ENCODE measurements at regions not wholly inside any gene's neighbourhood (a gene's known extent, or its start where the extent isn't known, plus 50 kb on each side); places are given as distances from the start of the nearest gene placed in this dataset.

DNA sequence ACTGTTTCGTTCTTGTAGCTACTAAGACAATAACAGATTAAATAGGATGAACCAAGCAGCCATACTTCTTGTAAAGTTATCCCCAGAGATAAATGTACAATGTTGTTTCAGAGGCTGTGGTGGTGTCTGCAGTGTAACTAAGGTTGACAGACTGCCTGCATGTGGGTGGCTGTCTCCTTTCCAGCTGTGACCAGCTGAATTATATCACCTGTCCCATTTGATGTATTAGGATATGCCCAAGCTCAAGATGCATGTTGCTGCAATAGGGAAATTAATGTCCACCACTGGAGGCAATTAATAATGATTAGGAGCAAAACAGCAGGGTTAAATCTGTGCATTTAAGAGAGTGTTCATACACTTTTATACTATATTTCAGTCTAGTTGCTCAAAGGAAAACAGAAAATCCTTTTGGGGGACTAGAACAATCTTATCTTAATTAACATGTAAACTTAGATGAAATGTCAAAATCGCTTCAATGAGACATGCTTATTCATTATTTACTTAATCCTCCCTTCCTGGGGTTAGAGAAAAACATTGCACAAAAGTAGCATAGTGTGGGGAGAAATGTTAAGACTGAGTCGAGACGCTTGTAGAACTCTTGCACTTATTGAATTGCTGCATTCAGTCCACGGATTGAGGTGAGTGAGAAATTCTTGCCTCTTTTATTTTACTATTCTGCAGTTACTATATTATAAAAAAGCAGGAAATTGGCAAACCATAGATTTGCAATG, 269.0 kb downstream of the SNX10 start:
- DNase-seq, result no peak

DNA sequence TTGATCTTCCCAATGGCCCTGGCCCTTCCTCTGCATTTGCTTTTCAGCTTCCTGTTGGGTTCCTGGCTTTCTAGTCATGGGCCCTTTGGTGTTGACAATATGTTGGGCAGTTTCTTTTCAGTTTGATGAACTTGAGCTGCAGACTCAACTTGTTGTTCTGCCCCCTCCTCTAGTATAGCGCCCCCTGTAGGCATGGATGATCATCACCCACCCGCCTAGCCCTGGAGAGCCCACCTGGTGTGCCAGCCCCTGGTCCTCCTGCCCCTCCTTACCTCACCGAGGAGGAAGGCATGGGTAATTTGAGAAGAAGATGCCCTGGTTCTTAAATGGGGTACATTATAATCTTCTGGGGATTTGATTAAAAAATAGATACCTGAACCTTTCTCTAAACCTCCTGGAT, 271.2 kb downstream of the SNX10 start:
- DNase-seq, result no peak

DNA sequence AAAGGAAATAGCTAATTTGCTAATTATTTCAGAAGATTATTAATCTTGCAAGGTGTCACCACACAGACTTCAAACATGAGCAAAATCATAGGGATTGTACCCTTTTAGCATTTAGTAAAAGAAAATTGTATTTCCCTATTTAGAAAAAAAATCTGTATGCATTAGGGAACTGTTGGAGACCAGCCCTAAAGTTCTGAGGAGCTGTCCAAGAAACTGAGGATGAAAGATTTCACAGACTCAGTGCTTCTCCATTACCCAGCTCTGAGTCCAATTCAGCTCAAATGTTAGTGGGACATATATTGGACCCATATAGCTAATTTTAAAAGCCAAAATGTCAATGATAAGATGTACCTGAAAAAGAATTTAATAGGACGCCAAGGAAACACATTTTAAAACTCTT, 271.7 kb downstream of the SNX10 start:
- no peak for DNase-seq

DNA sequence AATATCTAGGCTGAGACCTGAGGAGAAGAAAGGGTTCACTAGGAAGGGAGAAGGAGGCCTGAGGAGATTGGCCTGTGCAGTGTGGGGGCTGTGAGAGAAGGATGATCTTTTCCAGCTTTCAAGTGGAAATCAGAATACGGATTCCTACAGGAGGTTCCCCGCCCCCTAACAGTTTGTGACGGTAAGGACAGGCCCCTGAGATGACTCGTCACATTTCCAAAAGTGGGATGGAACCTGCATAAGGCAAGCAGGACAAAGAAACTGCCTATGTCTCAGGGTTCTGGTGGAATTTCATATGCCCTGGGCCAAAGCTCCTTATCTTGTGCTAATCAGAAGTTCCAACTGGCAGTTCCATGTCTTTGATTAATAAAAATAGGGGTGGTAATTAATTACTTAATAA, 275.6 kb downstream of the SNX10 start:
- DNase-seq, result no peak

DNA sequence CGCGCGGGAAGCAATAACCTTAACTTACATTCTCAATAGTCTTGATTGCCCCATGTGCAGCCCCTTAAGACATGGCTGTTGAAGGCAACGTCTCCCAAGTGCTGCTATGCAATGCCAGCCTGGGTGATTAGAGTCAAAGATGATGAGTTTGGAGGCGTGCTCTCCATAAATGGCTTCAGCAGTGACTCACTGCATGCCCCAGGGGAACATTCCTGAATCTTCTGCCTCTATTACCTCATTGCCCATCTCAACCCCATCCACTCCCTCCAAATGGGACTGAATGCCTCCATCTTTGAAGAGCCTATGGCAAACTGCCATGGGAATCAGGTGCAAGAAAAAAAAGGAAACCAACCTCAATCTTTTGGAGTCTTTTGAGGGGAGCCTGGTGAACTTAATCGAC, 282.8 kb downstream of the SNX10 start:
- DNase-seq, result no peak

DNA sequence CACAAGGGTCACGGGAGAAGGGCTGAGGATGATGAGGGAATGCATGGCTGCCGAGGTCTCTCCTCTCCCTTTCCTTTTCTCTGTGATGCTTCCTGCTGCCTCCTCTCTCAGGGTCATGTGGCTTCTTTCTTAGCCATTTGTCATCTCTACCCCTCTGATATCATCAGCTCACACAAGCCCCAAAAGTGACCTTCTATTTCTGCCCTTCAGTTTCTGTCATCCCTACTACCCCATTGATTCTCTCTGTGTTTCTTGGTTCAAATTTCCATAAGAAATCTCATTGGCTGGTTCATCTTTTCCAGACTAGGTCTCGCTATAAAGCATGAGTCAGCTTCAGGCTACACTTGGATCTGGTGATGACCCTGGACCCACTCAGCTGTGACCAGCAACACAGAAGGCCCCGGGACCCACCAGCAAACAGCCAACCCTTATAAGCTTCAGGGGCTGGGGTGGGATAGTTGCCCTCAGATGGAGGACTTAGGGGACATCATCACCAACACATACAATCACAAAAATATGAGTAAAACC, 284.3 kb downstream of the SKAP2 start:
- no peak for DNase-seq

DNA sequence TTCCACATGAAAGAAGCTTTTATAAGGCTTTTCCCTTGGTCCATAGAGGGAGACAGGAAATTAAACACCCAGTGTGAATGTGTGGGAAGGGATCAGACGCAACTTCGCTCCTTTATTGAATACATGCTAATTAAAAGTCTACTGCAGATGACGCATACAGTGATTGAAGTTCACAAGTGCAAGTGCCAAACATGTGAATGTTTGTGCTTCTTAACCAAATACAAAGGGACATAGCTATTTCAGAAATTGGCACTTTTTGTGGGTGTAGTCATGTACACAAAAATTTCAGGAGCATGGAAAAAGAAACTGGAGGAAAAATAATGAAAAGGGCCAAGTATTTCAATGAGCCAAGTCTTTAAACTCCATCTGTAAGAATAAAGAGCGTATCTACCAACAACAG, 283.7 kb downstream of the SKAP2 start:
- no peak for DNase-seq

DNA sequence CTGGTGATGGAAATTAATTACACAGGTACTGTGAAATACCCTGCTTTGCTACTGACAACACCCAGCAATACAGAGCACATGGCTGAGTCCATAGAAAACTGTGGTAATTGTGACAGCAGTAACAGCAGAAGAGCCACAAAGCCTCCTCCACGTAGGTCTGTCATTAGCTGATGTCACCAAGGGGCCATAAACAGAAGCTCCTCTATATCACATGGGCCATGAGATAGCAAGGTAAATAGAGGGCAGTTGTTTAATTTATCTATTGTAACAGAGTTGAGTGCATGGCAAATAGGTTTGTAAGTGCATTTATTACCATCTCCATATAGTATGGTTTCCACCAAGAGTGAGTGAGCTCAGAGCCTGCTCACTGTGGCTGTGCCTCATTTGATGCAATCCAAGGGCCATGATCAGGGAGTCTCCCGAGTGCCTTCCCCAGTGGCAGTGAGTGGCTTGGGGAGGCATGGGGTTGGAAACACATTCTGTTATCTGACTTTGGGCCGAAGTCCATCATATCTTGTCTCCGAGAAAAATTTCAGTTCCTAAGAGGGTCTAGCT, 281.2 kb downstream of the SKAP2 start:
- no peak for DNase-seq

DNA sequence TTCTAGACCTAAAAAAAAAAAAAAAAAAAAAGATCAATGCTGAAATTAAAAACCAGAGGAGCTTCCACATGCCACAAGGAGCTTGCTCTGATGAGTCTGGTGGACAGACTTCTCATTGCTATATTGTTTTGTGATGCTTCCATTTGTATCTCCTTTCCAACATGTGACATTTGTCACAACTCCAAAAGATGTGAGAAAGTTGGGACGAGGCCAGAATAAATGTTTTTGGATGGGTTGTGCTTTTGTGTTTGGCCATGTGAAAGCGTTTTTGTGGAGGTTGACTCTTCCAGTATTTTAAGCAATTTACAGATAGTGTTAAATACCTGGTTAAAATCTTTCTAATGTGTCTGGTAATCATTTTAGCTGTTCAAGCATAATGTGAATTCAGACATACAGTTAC, 280.1 kb downstream of the SKAP2 start:
- no peak for DNase-seq

DNA sequence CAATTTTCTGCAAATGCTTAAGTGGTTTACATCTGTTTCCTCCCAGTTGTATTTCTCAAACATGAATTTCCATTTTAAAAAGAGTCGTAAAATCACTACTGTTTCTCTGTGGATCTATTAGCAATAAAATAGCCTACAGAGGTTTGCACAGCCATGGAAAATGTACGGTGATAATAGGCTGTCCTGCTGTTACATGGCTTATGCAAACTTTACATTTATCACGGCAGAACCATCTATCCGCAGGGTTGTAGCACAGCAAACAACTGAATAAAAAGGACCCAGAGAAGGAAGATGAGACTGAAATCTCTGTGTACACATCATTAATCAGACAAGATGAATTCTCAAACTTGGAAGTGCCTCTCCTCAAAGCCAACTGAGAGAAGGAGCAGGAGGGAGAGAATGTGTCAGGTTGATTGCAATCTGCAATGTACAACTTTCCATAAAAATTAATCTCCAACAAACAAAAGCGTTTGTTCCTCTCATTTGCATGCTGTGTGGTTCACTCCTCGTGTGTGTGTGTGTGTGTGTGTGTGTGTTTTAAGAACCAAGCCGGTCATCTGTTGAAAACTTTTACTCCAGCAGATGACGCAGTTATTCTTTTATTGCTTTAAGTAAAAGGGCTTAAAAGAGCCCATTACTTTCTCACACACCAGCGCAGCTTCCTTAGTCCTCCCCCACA, 279.3 kb downstream of the SKAP2 start:
- DNase-seq, result no peak

DNA sequence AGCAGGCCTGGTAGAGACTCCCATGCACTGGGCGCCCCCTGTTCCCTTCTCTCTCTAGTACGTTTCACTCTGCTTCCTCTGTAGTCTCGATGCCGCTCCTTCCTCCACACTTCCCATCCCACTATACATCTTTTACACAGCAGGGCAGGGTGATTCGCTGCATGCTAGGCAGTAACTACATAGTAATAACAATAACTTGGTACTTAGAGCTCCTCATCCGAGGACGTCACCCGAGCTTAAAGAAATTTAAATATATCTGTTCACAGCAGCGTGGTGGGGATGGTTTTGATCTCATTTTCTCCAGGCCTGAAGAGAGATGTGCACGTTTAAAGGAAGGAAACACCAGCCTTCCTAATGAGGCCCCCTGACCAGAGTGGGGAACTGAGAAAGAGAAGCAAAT, 276.9 kb downstream of the SKAP2 start:
- DNase-seq, result no peak

DNA sequence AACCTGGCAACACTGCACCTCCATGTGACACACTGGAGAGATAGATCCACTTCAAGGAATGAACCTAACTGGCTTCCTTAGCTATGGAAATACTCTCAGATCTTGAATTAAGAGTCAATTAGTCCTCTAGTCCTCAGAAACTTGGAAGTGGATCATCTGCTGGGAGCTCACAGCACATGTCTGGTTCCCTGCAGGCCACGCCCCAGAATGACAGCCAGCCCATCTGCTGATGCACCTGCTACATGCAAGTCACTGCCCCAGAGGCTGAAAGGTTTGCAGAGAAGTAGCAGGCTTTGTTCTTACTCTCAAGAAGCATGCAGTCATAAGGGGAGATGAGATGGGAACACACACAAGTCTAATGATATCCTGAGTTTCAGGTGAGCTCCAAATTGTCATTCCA, 275.9 kb downstream of the SKAP2 start:
- DNase-seq, result no peak

DNA sequence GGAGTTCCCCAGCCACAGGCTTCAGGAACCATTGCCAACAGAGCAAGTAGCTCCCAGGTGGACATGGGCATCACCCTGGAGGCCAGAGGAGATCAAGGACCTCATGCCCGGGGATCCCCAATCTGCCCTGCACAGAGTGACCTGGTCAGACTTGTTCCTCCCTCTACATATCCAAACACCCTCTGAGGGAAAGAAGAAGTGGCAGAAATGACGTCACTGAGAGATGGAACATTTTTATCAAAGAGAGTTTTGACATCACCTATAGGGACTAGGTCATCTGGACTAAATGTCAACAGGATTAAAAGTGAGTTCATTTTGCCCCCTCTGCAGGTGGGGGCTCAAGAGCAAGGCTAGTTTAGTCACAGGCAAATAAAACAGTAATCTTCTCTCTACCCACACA, 273.7 kb downstream of the SKAP2 start:
- no peak for DNase-seq

DNA sequence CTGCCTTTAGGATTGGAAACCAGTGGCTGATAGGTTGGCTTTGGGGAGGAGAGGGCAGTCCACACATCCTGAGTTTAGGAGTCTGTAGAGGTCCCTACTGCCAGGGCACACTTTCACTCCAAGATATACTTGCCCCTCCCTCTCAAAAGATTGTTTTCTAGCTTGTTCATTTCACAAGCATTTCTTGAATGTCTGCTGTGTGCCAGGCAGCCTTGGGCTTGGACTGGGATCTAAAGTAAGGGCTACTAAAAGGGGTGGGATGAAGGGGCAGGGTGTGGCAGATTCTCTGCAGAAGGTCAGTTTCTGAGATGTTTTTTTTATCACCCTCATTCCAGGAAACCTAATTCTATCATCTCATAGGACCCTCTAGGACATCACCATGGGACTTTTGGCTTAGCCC, 272.4 kb downstream of the SKAP2 start:
- no peak for DNase-seq

DNA sequence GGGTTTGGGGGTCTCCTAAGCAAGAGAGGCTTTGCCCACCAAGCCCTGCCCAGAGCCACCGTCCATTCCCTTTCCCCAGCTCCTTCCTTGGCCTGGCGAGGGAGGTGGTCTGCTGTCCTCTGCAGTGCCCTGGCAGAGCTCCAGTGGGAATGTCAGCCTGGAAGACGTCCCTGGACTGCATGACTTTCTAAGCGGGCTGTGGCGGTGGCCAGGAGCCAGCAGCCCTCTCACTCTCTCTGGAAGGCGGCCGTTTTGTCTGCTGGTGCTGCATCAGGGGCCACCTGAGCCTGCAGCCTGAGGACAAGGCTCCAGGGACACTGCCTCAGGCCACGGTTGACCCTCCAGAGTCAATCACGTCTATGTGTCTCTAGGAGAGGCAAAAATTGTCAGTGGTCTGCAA, 271.0 kb downstream of the SKAP2 start:
- DNase-seq, result no peak

DNA sequence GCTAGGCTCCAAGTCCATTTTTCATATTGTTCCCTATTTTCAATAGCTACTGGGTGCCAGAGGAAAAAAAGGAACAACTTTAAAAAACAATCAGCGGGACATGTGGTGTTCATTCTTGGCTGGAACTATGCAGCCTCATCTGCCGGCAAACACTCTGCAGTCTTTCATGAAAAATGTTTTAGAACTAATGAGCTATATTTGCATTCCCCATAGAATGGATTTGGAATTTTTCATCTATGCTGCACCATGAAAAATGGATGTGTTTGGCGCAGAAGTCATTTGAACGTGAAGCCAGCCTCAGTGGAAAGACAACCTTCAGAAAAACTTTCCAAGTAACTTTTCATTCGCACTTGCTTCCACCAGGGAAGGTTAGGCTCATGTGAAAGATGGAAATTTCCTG, 270.5 kb downstream of the SKAP2 start:
- no peak for DNase-seq

DNA sequence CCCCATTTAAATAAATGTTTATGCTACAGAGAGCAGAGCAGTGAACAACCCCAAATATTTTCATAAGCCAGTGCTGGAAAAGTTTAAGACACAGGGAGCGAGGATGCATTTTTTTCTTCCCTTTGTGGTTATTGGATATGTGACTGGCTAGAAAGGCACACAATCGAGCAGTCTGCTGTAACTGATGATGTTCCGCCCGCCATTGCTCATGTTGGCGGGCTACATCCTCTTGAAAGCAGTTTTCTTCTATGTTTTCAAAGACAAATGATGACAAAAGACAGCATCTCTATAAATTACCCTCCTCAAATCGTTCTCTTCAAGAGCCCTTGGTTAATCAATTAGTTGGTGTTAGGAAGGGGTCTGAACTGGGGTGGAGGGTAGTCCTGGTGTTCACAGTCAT, 269.8 kb downstream of the SKAP2 start:
- no peak for DNase-seq

DNA sequence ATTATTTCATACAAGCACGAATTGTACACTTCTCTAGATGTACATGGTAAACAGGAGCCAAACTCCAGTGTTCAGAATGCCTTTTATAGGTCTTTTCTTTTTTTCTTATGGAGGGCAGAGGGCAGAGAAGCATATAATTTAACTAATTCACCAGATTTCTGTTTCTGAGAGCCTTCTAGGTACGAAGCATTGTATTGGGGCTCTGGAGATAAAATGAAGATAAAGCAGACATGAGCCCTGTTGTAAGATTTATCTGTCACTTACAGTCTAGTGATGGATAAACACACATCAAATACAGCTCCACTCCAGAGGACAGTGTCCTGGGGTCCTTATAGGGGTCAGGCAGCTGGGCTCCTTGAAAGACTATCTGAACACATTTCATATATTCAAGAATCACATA, 265.5 kb downstream of the SKAP2 start:
- no peak for DNase-seq

DNA sequence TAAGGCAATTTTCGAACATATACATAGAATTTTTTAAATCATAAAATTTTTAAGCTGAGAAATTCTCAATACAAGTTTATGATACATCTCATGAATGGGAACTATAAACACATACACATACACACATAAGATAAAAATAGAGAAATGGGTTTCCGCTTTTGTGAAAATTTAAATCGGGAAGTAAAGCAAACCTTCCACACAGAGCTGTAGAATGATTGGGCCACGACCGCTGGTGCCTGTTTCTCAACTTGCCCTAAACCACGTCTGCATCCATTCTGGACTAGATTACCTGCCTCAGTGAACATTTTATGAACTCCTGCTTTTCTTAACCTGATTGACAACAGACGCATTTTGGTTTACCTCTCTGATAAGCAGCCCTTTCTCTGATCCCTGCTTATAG, 264.4 kb downstream of the SKAP2 start:
- DNase-seq, result no peak

DNA sequence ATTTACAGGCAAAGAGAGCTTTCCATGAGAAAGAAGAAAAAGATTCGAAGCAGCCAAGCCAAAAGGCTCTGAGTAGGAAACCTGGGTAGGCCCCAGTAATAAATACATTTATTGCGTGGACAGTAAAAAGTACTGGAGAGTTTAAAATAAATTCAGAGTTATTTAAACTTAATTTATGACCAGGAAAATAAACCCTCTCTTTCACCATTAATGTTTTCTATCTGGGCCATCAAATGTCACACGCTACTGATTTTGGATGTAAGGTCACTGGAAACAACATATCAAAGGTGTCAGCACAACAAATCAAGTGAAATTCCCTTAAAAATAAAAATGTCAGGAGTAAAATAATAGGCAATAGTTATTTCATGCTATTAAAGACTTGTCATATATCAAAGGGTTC, 264.0 kb downstream of the SKAP2 start:
- no peak for DNase-seq

DNA sequence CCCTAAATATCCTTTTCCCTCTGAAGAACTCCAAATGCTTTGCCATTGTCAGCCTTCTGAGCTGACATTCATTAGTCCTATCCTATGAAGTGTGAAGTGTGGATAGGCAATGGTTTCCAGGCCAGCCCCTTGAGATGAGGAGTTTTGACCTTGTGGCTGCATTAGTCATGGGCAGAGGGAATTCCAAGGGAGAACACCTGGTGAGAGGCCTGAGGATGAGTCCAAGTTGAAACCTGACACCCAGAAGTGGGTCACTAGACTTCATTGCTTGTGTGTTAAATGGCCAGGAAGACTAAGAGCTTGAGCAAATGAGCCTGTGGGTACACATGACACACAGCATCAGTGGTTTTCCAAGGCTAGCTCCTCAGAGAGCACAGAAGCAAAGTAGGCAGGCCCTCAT, 260.8 kb downstream of the SKAP2 start:
- DNase-seq, result peak; percentile 6

DNA sequence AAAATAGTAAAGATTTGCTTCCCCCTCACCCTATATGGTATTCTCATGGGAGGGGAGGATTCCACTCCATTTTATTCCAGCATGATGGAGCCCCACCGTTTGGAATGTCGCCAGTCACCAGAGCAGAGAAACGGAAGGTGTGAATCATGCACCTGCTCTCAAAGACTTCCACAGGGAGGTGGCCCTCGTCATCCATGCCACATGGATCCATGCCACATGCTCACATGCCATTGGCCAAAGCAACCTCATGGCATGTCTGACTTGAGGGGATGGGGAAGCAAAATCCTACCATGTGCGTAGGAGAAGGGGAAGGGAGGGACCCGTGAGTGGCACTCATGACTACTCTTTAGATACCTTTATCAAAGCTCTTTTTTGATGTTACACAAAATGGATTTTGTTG, 256.0 kb downstream of the SKAP2 start:
- no peak for DNase-seq

DNA sequence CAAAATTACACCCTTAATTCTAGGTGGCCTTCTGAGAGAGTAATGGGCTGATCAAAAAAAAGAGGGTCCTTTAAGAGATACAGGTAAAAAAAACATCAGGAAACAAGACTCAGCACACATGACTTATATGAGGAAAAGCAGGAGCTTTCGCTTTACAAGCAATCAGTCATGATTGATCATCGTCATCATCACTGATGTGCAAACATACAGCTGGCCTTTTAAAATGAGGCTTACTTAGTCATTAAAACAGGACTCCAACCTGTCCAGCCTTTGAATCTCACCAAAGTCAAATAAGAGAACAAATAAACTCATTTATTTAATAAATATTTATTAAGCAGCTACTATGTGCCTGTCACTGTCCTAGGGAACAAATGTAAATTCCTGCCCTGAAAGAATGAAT, 255.3 kb downstream of the SKAP2 start:
- DNase-seq, result no peak

DNA sequence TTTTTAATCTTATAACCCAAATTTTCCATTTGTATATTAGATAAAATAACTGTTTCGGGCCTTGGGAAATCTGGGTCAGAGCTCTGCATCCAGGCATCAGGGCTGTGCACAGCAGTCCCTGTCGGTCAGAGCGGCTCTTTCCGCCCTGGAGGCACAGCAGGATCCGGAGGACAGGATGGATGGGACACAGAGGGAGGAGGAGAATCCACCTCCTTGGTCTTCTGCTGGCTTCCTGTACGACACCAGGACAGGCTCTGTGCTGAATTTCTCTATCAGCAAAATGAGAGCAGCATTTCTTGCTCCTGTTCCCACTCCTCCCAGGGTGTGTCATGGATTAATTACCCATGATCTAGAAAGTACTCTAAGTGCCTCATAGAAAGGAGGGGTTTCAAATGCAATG, 254.9 kb downstream of the SKAP2 start:
- DNase-seq, result no peak

DNA sequence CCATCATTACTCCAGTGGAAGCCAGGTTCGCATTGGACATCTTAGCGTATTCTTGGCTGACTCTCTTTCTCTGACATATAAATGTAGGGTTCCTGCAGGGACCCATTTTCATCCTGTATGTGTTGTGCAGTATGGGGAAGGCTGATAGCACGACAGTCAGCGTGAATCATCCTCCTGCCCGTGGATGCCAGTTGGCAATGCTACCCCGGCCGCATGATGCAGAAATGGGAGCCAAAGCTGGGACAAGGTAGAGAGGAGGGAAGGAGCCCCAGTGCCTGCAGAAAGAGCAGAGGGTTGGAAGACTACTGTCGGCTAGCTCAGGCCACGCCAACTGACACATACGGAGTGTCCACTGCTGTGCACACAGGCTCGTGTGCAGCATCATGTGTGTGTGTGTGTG, 251.6 kb downstream of the SKAP2 start:
- no peak for DNase-seq
